NB4 (cell line): ENCODE measurements at regions not wholly inside any gene's neighbourhood (a gene's known extent, or its start where the extent isn't known, plus 50 kb on each side); places are given as distances from the start of the nearest gene placed in this dataset.

Experiments used
- DNase-seq: peaks from one replicate; pipeline ENCODE4 v3.0.0; 2010; ENCODE audit warnings: low read depth
- H3K4me3 ChIP-seq: one replicate; pipeline ENCODE4 v1.5.1; 2011; ENCODE audit warnings: mild to moderate bottlenecking, low read depth, low read length, moderate library complexity
- MYC ChIP-seq: IDR thresholded peaks from 2 replicates; pipeline ENCODE4 v1.6.1; 2011; ENCODE audit warnings: low read depth, low read length
- POLR2A ChIP-seq: IDR thresholded peaks from 2 replicates; pipeline ENCODE4 v1.6.1; 2011; ENCODE audit warnings: mild to moderate bottlenecking; ENCODE audit not compliant: insufficient read length; ENCODE audit errors: extremely low read depth
- TF ChIP-seq, protein P1 (sequence below): IDR thresholded peaks from one replicate; pipeline ENCODE4 v1.5.1; 2012; ENCODE audit warnings: low read depth, low read length
- TF ChIP-seq, protein P2 (sequence below): IDR thresholded peaks from 2 replicates; pipeline ENCODE4 v1.6.1; 2011; ENCODE audit warnings: low read depth, low read length

DNA sequence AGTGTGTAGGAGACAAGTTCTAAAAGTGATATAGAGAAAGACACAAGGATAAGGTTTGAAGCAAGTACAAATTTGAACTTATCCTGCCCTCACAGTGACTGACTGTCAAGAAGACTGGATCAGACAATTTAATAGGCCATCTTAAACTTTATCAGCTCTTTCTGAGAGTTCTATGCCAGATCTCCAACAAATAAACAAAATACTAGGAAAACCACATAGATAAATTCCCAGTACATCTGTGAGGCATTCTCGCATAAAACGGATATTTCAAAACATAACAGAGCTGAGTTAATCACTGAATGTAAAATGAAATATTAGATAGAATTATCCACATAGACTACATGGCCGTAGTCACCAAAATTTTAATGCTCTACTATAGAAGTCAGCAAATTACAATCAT lies 120.9 kb upstream of the LUZP2 start:
- no peak for DNase-seq
- no peak for TF ChIP-seq MYC
- TF ChIP-seq, protein P1, sequence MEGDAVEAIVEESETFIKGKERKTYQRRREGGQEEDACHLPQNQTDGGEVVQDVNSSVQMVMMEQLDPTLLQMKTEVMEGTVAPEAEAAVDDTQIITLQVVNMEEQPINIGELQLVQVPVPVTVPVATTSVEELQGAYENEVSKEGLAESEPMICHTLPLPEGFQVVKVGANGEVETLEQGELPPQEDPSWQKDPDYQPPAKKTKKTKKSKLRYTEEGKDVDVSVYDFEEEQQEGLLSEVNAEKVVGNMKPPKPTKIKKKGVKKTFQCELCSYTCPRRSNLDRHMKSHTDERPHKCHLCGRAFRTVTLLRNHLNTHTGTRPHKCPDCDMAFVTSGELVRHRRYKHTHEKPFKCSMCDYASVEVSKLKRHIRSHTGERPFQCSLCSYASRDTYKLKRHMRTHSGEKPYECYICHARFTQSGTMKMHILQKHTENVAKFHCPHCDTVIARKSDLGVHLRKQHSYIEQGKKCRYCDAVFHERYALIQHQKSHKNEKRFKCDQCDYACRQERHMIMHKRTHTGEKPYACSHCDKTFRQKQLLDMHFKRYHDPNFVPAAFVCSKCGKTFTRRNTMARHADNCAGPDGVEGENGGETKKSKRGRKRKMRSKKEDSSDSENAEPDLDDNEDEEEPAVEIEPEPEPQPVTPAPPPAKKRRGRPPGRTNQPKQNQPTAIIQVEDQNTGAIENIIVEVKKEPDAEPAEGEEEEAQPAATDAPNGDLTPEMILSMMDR: no peak
- TF ChIP-seq, protein P2, sequence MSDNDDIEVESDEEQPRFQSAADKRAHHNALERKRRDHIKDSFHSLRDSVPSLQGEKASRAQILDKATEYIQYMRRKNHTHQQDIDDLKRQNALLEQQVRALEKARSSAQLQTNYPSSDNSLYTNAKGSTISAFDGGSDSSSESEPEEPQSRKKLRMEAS: no peak
- TF ChIP-seq POLR2A: no peak
- no peak overlapping the region for H3K4me3 ChIP-seq

DNA sequence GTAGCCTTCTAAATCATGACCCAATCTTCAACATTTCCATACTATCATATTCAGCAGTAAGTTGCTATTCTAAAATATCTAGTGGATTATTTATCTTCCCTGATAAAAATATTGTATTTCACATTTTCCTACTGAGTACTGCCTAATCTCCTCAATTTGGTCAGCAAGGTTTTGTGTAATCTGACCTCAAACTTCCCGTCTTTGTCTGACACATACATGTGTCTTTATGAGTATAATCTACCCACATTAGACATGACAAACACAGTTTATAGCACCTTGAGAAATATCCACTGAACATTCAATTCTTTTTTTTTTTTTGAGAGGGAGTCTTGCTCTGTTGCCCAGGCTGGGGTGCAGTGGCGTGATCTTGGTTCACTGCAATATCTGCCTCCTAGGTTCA lies 113.7 kb upstream of the LUZP2 start:
- TF ChIP-seq, protein P2: no peak
- TF ChIP-seq MYC (no peak), POLR2A (no peak)
- TF ChIP-seq, protein P1: no peak
- no peak overlapping the region for H3K4me3 ChIP-seq
- DNase-seq: no peak

DNA sequence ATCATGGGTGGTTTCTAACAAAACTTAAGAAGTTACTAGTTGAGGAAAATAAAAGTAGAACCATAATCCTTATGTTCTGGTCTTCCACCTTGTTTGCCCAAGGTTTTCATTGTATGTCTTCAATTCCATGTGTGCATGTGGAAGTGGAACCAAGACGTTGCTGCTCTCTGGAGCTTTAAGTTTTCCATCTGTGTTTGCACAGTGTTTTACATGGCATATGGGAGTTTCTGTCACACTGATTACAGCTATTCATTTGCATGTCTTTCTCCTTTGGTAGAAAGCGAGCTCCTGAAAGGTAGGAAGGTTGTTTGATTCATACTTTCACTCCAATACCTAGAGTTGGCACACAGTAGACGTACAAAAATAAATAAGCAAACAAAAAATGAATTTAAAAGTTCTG lies 112.6 kb upstream of the LUZP2 start:
- no peak overlapping the region for H3K4me3 ChIP-seq
- no peak for DNase-seq
- TF ChIP-seq MYC: no peak
- no peak for TF ChIP-seq POLR2A
- TF ChIP-seq, protein P1: no peak

DNA sequence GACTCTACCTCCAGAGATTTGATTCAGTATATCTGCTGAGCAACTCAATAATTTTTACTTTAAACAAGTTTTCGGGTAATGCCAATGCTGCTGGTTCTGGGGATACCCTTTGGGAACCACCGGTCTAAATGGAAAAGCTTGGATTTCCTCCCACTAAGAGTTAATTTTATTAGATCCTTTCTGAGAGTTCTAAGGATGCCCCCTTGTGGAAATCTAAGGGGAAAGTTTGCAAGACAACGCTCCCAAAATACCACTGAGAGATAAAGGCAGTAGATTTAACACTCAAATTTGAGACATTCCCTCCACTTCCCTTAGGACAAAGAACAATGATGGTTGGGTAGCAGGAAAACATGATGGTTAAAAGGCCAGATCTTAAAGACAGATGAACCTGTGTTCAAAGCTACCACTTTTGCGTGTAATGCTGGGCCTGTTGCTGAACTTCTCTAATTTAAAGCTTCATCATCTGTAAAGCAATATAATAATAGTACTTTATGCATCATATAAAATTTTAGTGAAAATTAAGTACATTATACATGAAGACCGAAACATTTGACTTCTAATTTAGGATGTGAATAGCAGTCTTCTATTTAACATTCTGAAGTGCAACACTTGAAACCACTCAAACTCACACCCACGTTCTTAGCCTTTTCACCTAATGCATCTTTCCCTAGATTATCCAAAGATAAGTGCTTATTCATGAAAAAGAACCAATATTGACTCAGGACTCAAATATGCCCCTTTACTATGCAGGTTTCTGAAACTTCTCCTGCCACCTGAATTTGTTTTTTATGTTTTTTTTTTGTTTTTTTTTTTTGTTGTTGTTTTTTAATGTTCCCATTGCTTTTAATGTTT lies 110.1 kb upstream of the LUZP2 start:
- H3K4me3 ChIP-seq: no peak overlapping the region
- TF ChIP-seq, protein P2: no peak
- TF ChIP-seq, protein P1: peak; percentile 19
- TF ChIP-seq MYC: no peak
- TF ChIP-seq POLR2A: no peak
- DNase-seq: peak; percentile 18

DNA sequence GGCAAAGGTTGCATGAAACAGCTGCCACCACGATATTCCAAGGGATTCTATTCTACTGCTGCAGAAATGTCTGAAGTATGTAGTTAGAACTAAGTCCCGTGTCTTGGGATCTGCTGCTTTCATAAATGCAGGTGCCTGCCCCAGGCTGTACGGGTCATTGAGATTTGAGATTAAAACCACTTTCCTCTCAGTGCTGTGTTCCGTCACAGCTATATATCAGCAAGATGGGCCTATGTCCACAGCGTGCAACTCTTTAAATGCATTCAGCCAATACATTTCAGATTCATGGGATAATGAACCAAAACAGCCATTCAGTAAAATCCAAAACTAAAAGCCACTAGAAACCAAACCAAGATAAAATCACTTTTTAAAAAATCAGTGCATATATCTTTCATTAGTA lies 107.3 kb upstream of the LUZP2 start:
- no peak overlapping the region for H3K4me3 ChIP-seq
- no peak for DNase-seq
- TF ChIP-seq POLR2A: no peak

DNA sequence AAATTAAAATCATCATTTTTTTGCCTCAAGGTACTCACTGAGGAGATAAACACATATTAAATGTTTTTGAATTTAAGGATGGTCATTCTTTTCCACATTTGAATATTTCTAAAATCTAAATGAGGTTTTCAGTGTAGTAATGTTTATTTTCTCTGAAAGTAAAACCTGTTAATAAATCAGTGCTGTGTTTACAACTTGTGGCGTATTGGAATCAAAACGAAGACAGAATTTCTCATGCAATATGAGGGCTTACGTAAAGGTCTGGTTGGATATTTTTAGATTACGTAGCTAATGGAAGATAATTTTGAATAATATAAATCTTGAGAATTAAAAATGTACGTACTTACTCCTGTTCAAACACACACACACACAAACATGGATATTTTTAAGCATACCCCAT lies 106.8 kb upstream of the LUZP2 start:
- TF ChIP-seq MYC: no peak
- TF ChIP-seq POLR2A: no peak
- TF ChIP-seq, protein P1: no peak
- TF ChIP-seq, protein P2: no peak
- no peak for DNase-seq
- H3K4me3 ChIP-seq: no peak overlapping the region
